Stimulated activated naive CD4-positive, alpha-beta T cell (primary cell): ENCODE measurements at regions not wholly inside any gene's neighbourhood (a gene's known extent, or its start where the extent isn't known, plus 50 kb on each side); places are given as distances from the start of the nearest gene placed in this dataset.

Source experiments
- DNase-seq, 6 experiments: peaks; one replicate each; lab custom pipeline; 2025; lab: John Stamatoyannopoulos, UW

- no peak for DNase-seq
Observed at GRCh38 chr22:27224485-27225374, 567.3 kb downstream of the MIAT start.

GRCh38 chr22:27226666-27227065 lies 569.3 kb downstream of the MIAT start:
- no peak for DNase-seq

GRCh38 chr22:27228771-27229170 lies 571.4 kb downstream of the MIAT start:
- DNase-seq, result no peak

- no peak for DNase-seq
Observed at GRCh38 chr22:27230189-27230588, 571.4 kb downstream of the MN1 start.

DNA sequence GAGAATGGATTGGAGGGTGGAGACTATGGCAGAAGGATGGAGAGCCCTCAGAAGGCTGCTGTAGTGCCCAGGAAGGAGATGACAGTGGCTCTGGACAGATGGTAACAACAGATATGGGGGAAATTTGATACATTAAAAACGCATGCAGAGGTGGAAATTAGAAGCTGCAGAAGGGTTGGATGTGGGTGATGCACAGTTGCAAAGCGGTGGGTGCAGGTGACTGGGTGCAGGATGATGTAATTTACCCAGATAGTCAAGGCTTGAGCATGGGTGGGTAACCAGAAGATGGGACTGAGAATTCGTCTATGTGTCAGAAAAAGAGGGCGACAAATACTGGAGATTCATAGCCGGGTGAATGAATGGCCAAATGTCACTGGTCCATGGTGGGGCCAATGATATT lies 570.3 kb downstream of the MN1 start:
- DNase-seq, result no peak

- no peak for DNase-seq
Observed at GRCh38 chr22:27232077-27232476, 569.5 kb downstream of the MN1 start.

DNA sequence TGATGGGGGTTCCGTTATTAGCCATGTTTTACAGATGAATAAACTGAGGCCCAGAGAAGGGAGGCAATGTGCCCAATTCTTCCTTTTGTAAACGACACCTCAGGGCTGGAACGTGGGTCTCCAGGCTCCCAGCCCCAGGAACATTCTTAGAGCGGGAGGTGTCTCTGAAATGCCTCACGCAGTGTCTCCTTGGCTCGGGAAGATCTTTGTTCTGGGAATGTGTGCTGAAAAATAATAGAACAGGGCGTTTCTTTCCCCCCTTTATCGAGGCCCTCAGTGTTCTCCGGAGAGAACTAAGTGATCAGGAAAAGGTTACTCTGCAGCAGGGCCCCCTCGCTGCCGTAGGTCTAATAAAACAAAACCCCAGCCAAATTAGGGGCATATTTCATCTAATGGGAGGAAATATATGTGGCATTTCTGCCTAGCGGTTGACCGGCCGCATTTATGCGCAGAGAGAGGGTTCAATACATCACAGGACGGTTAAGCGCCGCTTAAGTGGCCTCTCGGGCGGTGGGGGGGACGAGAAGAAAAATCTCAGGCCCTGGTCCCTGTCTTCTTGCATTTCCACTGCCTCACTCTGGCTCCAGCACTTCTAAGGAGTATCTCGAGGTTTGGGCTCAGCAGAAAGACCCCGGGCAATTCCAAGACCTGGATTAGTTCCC lies 564.3 kb downstream of the MN1 start:
- DNase-seq, result no peak

DNA sequence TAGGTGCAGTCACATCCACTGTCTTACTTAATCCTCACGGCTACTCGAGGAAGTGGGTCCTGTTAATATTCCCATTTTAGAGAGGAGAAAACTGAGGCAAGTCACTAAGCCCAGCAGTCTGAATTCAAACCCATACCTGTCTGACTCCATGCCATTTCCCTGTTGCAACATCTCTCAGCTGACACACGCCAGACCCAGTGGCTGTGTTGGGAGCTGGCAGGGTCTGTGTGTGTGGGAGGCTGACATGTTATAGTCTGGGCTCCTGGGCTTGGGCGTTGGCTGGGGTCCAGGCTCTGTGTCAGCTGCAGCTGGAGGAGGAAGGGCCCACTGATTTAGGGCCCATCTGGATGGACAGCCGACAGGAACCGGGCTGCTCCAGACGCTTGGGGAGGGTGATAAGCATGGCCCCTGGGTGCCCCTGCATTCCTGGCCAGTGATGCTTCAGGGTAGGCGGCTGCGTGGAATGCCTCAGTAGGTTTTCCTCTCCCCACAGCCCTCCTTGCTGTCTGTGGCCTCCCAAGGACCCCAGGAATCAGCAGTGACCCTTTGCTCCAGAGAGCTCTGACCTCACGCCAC lies 562.5 kb downstream of the MN1 start:
- no peak for DNase-seq

DNA sequence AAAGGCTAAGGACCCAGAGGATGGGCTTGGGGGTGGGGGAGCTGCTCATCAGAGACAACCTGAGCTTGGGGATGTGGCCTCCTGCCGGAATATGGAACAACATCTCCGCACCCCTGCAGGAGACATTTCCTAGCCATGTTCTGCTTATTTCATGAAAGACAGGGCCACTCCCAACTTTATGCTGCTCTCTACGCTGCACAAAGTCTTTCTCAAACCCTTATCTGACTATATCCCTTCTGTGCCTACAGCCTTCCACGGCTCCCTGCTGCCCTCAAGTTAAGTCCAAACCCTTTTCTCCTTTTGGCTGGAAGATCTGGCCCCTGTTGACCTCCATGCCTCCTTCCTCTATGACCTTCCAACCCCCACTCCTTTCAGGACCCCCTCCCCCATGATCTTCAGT lies 562.0 kb downstream of the MN1 start:
- no peak for DNase-seq

DNA sequence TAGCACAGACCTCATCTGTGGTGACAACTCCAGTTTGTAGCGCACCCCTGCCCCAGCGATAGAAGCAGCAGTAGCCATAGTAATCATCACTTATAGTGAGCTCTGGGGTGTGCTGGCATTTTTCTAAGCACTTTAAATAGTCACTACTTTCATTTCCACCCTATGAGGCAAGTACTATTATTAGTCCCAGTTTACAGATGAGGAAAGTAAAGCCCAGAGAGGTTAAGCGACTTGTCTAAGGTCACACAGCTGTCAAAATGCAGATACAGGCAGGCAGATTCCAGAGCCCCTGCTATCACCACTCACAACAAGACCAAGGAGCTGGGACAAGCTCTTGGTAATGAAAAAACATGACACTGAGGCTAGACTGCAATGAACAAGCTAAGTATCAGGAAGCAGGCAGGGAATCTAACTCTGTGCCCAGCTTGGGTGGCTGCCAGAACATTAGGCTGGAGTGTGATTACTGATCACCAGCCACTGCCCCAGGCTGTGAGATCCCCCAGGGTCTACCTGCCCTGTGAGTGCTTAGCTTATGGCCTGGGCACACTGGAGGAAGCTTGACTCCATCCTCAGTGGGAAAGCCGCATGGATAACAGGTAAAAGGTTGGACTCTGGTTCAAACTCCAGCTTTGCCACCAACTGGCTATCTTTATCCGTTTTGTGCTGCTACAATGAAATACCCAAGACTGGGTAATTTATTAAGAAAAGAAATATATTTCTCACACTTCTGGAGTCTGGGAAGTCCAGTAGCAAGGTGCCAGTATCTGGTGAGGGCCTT lies 561.1 kb downstream of the MN1 start:
- DNase-seq, result no peak

GRCh38 chr22:27241430-27242321 lies 559.9 kb downstream of the MN1 start:
- DNase-seq, result no peak

DNA sequence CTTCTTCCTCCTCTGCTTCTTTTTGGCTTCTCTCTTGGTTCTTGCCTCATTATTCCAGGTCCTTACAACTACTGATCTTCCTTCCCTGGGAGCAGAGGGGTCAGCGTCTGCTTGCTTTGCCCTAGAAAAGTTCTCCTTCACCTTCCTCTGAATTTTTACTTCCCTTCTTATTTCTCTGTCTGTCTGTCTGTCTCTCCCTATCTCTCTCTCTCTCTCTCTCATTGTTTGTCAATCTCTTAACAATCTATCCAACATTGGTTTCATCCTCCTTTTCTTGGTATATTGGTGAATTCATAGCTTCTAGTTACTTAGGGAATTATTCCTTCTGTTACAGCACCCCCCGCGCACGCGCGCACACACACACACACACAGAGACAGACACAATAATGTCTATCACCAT lies 559.1 kb downstream of the MN1 start:
- no peak for DNase-seq

DNA sequence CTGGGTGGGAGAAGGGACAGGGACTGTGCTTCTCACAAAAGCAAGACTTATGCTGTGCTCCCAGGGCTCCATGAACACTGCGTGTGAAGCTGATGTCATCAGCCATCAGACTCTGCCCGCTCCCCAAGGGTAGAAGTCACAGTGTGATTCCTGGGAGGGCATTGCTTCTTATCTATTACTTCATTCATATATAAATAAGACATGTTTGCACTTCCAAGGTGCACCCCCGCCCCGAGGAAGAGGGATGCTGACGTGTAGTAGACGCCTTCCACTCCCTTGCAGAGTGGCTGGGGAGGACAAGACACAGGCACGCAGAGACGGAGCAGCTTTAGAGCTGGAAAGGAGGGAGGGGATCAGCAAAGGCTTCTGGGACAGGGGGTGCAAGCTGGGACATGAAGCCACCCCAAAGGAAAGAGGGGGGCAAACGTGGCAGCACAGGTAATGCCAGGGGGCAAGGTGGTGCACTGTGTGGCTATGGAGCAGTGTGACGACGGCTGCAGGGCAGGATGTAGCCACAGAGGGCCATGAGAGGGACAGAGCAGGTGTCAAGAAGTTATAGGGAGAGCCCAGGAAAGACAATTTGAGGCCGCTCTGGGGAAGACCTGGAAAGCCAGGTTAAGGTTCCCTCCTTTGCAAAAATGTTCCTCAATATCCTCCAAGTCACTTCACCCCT lies 558.5 kb downstream of the MN1 start:
- DNase-seq, result no peak

DNA sequence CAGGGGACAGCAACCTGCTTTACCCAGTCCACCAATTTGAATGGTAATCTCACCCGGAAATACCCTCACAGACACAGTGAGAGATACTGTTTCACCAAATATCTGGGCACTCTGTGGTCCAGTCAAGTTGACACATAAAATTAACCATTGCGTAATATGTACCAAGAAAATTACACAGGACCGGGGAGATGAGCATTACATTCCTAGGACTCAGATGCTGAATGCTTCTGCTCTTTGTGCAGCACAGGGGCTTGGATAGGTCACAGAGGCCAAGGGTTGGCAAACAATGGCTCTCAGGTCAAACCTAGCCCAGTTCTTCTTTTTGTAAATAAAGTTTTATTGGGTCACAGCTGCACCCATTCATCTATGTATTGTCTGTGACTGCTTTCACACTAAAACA lies 557.2 kb downstream of the MN1 start:
- no peak for DNase-seq

DNA sequence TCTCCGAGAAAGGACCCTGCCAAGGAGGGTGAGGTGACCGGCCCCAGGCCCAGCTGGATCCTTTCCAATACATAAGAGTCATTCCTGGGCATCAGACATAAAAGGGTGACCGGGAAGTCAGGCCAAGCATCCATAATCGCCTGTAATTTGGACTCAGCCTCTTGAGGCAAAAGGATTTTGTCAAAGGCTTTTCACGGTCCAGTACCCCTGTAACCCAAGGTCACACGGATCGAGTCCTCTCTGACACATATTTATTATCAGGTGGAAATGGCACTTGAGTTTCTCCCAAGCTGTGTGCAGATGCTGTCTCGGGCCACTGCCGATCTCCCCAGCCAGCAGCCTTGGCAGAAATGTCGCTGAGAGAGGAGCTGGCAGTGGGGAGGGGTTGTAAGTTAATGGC lies 556.5 kb downstream of the MN1 start:
- DNase-seq, result no peak

DNA sequence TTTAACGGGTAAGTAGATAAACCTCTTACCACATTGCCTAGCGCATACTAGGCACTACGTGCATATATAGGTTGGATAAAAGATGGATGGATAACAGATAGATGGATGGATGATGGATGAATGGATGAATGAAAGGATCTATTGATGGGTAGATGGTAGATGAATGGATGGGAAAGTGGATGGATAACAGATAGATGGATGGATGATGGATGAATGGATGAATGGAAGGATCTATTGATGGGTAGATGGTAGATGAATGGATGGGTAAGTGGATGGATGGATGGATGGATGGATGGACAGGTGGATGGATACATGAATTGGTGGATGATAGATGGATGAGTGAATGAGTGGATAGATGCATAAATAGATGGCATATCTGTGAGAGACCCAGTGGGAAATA lies 555.0 kb downstream of the MN1 start:
- no peak for DNase-seq

GRCh38 chr22:27247701-27248434 lies 553.7 kb downstream of the MN1 start:
- no peak for DNase-seq

DNA sequence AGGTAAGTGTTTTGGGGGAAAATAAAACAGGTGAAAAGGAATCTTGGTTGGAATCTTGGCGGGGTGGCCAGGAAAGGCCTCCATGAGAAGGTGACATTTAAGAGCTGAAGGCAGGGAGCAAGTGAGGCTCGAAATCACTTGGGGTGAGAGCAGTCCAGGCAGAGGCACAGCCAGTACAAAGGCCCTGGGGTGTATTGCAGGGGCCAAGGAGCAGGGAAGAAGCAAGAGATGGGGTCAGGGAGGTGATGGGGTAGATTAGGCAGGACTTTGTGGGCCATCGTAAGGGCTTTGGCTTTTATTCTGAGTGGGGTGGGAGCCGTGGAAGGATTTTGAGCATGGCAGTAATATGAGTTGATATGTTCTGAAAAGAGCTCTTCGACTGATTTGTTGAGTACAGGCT lies 551.1 kb downstream of the MN1 start:
- no peak for DNase-seq

DNA sequence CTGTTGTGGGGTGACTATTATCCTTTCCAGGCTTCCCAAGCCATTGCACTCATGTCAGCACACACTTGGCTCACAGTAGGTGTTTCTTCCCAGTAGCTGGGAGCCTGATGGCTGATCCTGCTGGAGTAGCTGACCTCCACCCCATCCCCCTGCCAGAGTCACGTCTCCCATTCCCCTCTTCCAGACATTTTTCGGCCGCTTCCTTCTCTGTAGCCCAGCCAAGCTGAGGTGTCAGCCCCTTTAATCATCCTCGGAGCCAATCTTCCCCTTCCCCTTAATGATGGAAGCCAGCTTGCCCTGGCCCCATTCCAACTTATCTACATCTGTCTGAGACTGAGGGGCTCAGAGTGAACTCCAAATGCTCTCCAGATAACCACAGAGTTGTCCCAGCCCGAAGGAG lies 550.7 kb downstream of the MN1 start:
- DNase-seq, result no peak

GRCh38 chr22:27251563-27251962 lies 550.0 kb downstream of the MN1 start:
- DNase-seq, result no peak
